Smooth muscle cell (in vitro differentiated cells): ENCODE measurements at regions not wholly inside any gene's neighbourhood (a gene's known extent, or its start where the extent isn't known, plus 50 kb on each side); places are given as distances from the start of the nearest gene placed in this dataset.

ENCODE experiments used
- DNase-seq: peaks from one replicate; lab custom pipeline; 2025; ENCODE audit not compliant: unreplicated experiment; lab: John Stamatoyannopoulos, UW
- H2AFZ ChIP-seq: fragments of 200-600 bp; sonication (generic); 2 replicates; pipeline ENCODE4 v1.6.0; 2016; ENCODE audit warnings: antibody characterized with exemption, low read depth, mild to moderate bottlenecking
- H3F3A ChIP-seq: fragments of 200-600 bp; sonication (generic); 2 replicates; pipeline ENCODE4 v1.6.0; 2017; ENCODE audit warnings: antibody characterized with exemption, low read depth
- H3K27ac ChIP-seq: fragments of 200-600 bp; sonication (generic); 2 replicates; pipeline ENCODE4 v1.5.1; 2016; ENCODE audit warnings: low read depth, mild to moderate bottlenecking
- H3K27me3 ChIP-seq: fragments of 200-600 bp; sonication (generic); 2 replicates; pipeline ENCODE4 v1.6.1; 2016; ENCODE audit warnings: low read depth, mild to moderate bottlenecking
- H3K36me3 ChIP-seq: fragments of 200-600 bp; sonication (generic); 2 replicates; pipeline ENCODE4 v1.5.1; 2016; ENCODE audit warnings: low read depth
- H3K4me1 ChIP-seq: fragments of 200-600 bp; sonication (generic); 2 replicates; pipeline ENCODE4 v1.5.1; 2016; ENCODE audit warnings: low read depth
- H3K4me2 ChIP-seq: fragments of 200-600 bp; sonication (generic); 2 replicates; pipeline ENCODE4 v1.6.0; 2016; ENCODE audit warnings: mild to moderate bottlenecking
- H3K4me3 ChIP-seq: fragments of 200-600 bp; sonication (generic); 2 replicates; pipeline ENCODE4 v1.5.1; 2016; ENCODE audit warnings: mild to moderate bottlenecking
- H3K79me2 ChIP-seq: fragments of 200-600 bp; sonication (generic); 2 replicates; pipeline ENCODE4 v1.6.0; 2016; ENCODE audit warnings: low read depth, mild to moderate bottlenecking
- H3K9ac ChIP-seq: fragments of 200-600 bp; sonication (generic); 2 replicates; pipeline ENCODE4 v1.6.0; 2016; ENCODE audit warnings: low read depth
- H3K9me3 ChIP-seq: fragments of 200-600 bp; sonication (generic); replicated peaks from 2 replicates; pipeline ENCODE4 v1.5.1; 2016; ENCODE audit warnings: low read depth
- H4K20me1 ChIP-seq: fragments of 200-600 bp; sonication (generic); 2 replicates; pipeline ENCODE4 v1.6.0; 2016; ENCODE audit warnings: low read depth
- CTCF ChIP-seq: fragments of 200-600 bp; sonication (generic); IDR thresholded peaks from 2 replicates; pipeline ENCODE4 v1.5.1; 2017; ENCODE audit warnings: borderline replicate concordance, mild to moderate bottlenecking, antibody characterized with exemption; ENCODE audit not compliant: insufficient read depth, poor library complexity, severe bottlenecking
- WGBS: methylation state at CpG from one replicate; pipeline ENCODE4 v1.1.7; 2016; ENCODE audit warnings: low lambda C conversion rate; 5-methylcytosine and 5-hydroxymethylcytosine counted together

- Histone ChIP-seq H3K4me3 (no peak overlapping the region), H3F3A (no peaks in the 10 kb centered on the region), H3K79me2 (no peaks in the 10 kb centered on the region), H2AFZ (no peak overlapping the region), H3K36me3 (no peaks in the 10 kb centered on the region), H3K27ac (no peak overlapping the region), H3K4me1 (no peaks in the 10 kb centered on the region), H3K9ac (no peak overlapping the region), H3K27me3 (no peaks in the 10 kb centered on the region), H4K20me1 (no peaks in the 10 kb centered on the region), H3K4me2 (no peak overlapping the region), H3K9me3 (no peaks in the 10 kb centered on the region)
- no peak for DNase-seq
- WGBS = 83% methylated on average over 2 of the region's 2 CpGs
- no peak for TF ChIP-seq CTCF
Observed at GRCh38 chr3:118476885-118477618, 557.6 kb downstream of the IGSF11 start.

GRCh38 chr3:118477768-118478167, 556.9 kb downstream of the IGSF11 start:
- H3K9me3 ChIP-seq = no peaks in the 10 kb centered on the region
- no peaks in the 10 kb centered on the region for H3K79me2 ChIP-seq
- no peaks in the 10 kb centered on the region for H3F3A ChIP-seq
- no peak overlapping the region for H3K4me2 ChIP-seq
- no peaks in the 10 kb centered on the region for H3K27me3 ChIP-seq
- no peak for TF ChIP-seq CTCF
- 68% methylated on average over 2 of the region's 2 CpGs for WGBS
- DNase-seq = no peak
- no peak overlapping the region for H3K27ac ChIP-seq
- H3K9ac ChIP-seq = no peak overlapping the region
- no peak overlapping the region for H3K4me3 ChIP-seq
- no peak overlapping the region for H2AFZ ChIP-seq
- no peaks in the 10 kb centered on the region for H3K36me3 ChIP-seq
- no peaks in the 10 kb centered on the region for H4K20me1 ChIP-seq
- no peaks in the 10 kb centered on the region for H3K4me1 ChIP-seq

DNA sequence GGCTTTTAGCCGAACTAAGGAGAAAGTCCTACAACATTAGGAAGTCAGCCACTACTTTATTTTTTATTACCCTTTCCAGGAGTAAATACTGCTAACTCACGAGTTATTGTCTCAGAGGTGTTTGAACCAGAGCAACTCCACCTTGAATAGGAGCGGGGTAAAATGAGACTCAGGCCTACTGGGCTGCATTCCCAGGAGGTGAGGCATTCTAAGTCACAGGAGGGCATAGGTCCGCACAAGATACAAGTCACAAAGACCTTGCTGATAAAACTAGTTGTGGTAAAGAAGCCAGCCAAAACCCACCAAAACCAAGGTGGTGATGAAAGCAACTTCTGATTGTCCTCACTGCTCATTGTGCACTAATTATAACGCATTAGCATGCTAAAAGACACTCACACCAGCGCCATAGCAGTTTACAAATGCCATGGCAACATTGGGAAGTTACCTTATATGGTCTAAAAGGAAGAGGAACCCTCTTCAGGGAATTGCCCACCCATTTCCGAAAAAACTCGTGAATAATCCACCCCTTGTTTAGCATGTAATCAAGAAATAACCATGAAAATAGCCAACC, 555.9 kb downstream of the IGSF11 start:
- H3K36me3 ChIP-seq = no peaks in the 10 kb centered on the region
- DNase-seq = no peak
- no peaks in the 10 kb centered on the region for H3K9me3 ChIP-seq
- no peaks in the 10 kb centered on the region for H3K27me3 ChIP-seq
- H3K4me2 ChIP-seq = no peak overlapping the region
- no peak for TF ChIP-seq CTCF
- no peak overlapping the region for H3K4me3 ChIP-seq
- 69% methylated on average over 8 of the region's 8 CpGs for WGBS
- no peak overlapping the region for H2AFZ ChIP-seq
- H3K79me2 ChIP-seq = no peaks in the 10 kb centered on the region
- no peak overlapping the region for H3K27ac ChIP-seq
- H3K4me1 ChIP-seq = no peaks in the 10 kb centered on the region
- H4K20me1 ChIP-seq = no peaks in the 10 kb centered on the region
- no peak overlapping the region for H3K9ac ChIP-seq
- no peaks in the 10 kb centered on the region for H3F3A ChIP-seq

DNA sequence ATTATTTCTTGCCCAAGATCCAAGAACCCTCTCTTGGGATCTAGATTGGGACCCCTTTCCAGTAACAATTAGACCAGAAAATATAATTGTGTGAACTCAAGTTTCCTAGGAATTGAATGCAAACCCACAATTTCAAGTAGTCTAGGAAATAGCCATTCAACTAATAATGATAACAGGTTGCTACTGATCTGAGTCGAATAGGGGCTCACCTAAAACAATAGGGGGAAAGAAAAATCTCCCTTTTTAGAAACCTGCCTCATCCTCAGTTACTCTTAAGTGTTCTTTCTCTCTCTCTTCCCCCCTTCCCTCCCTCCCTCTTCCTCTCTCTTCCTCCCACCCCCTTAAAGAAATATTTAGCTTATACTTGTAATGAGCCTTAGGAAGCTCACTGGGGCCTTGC, 555.3 kb downstream of the IGSF11 start:
- Histone ChIP-seq H3K36me3 (no peaks in the 10 kb centered on the region), H3K4me1 (no peaks in the 10 kb centered on the region), H3K4me2 (no peak overlapping the region), H3K9me3 (no peaks in the 10 kb centered on the region), H2AFZ (no peak overlapping the region), H3K79me2 (no peaks in the 10 kb centered on the region), H4K20me1 (no peaks in the 10 kb centered on the region), H3K4me3 (no peak overlapping the region), H3F3A (no peaks in the 10 kb centered on the region), H3K27ac (no peak overlapping the region), H3K9ac (no peak overlapping the region), H3K27me3 (no peaks in the 10 kb centered on the region)
- WGBS = 77% methylated on average over 1 of the region's 1 CpG
- no peak for DNase-seq
- no peak for TF ChIP-seq CTCF
